ENCODE measurements at regions not wholly inside any gene's neighbourhood (a gene's known extent, or its start where the extent isn't known, plus 50 kb on each side); places are given as distances from the start of the nearest gene placed in this dataset.

DNA sequence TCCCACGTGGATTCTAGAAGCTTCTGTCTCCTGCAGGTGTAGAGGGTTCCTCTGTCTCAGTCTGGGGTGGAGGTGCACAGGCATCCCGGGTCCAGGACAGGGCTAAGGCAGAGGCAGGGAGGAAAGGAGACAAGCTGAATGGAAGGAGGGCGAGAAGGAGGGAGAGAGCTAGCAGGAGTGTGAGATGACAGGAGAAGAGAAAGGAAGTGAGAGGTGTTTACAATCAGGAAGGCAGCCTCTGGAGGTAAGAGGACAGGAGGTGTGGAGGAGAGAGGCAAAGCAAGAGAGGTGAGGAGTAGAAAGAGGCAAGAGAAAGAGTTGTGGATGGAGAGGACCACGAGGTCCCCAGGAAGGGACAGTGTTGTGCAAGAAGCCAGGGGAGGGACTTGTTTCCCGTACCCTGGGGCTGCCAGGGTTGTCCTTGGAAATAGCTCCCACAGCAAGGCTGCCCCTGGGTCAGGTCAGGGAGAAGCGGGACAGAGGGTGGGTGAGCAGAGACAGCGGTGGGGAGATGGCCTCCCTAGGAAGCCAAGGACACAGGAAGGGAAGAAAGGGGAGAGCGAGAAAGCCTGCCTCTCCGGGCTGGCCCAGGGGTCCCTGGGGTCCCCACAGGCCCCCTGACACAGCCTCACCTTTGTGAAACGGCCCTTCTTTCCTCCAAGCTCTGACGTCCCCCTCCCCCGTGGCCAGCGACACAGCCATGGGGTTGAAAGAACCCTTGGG, 136.9 kb downstream of the CYP26B1 start:
- CTCF ChIA-PET = no interaction called here
- Mint-ChIP-seq H3K27me3 (no peaks in the 10 kb centered on the region), H3K4me1 (ENCODE audit: low read depth) (no peaks in the 10 kb centered on the region), H3K9me3 (no peaks in the 10 kb centered on the region), H3K27ac (no peak overlapping the region), H3K36me3 (ENCODE audit: low read depth) (no peaks in the 10 kb centered on the region), H3K4me3 (no peak overlapping the region)
- DNase-seq (no peak), ATAC-seq (no peak)
- no peak for TF ChIP-seq CTCF (IDR thresholded peaks at IDR 0.05)
- intact Hi-C loops (cut with micrococcal nuclease) = no loop called here
- POLR2A ChIA-PET = no interaction called here

DNA sequence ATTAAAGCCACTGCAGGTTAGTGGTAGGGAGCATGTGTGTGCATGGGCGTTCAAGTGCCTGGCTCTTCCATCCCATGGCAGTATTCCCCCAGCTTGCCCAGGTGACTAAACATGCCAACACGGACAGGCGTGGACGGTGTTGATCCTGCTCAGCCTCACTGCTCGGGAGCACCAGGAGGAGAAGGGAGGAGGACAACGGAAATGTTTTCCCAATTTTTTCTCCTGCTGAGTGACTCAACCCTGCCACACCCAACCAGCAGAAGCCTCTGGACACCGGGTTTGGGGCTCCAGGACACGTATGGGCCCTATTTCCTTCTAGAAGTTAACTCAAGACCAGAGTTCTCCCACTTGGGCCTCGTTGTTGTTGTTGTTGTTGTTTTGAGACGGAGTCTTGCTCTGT, 139.1 kb downstream of the CYP26B1 start:
- intact Hi-C loops (cut with micrococcal nuclease) = no loop called here

GRCh38 chr2:72007402-72007801, 140.3 kb downstream of the CYP26B1 start:
- H3K9me3 Mint-ChIP-seq = no peaks in the 10 kb centered on the region
- ChIA-PET POLR2A (no interaction called here), CTCF (no interaction called here)
- H3K36me3 Mint-ChIP-seq (ENCODE audit: low read depth) = no peaks in the 10 kb centered on the region
- no peak for ATAC-seq
- no peak for TF ChIP-seq CTCF (IDR thresholded peaks at IDR 0.05)
- H3K27ac Mint-ChIP-seq = no peak overlapping the region
- H3K4me3 Mint-ChIP-seq = no peak overlapping the region
- peaks cover 3% of the 10 kb centered on the region for H3K27me3 Mint-ChIP-seq
- H3K4me1 Mint-ChIP-seq (ENCODE audit: low read depth) = no peaks in the 10 kb centered on the region
- intact Hi-C loops (cut with micrococcal nuclease) = no loop called here
- no peak for DNase-seq

More for the DNA sequence above, 139.1 kb downstream of the CYP26B1 start:
- no peak for TF ChIP-seq CTCF (IDR thresholded peaks at IDR 0.05)
- Mint-ChIP-seq H3K27ac (no peak overlapping the region), H3K4me1 (ENCODE audit: low read depth) (no peaks in the 10 kb centered on the region), H3K4me3 (no peak overlapping the region), H3K9me3 (no peaks in the 10 kb centered on the region), H3K36me3 (ENCODE audit: low read depth) (no peaks in the 10 kb centered on the region), H3K27me3 (no peaks in the 10 kb centered on the region)
- DNase-seq = no peak
- CTCF ChIA-PET = no interaction called here
- ATAC-seq = no peak
- POLR2A ChIA-PET = no interaction called here

- no peak overlapping the region for H3K4me3 Mint-ChIP-seq
- CTCF ChIA-PET = no interaction called here
- no peak for TF ChIP-seq CTCF (IDR thresholded peaks at IDR 0.05)
These were observed 141.4 kb downstream of the CYP26B1 start for GRCh38 chr2:72006188-72006736.

DNA sequence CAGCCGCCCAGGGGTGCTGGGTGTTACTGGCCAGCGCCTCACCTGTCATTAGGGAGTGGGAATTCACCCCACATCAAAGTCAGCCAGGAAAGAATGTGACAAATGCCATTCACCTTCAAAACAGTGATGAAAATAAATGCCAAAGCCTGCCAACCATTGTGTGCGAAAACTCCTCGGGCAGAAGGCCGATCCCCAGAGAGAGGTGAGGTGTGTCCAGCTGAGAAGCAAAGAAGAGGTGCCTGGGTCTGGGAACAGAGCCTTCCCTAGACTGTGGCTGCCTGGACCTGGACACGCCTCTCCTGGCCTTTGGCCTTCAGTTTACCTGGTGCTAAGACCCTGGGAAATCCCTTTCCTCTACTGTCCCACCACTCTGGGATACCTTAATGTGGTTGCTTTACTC, 142.7 kb downstream of the CYP26B1 start:
- POLR2A ChIA-PET = no interaction called here
- CTCF ChIA-PET = no interaction called here
- Mint-ChIP-seq H3K27ac (no peak overlapping the region), H3K4me3 (no peak overlapping the region), H3K9me3 (no peaks in the 10 kb centered on the region), H3K36me3 (ENCODE audit: low read depth) (no peaks in the 10 kb centered on the region), H3K27me3 (peaks cover 5% of the 10 kb centered on the region), H3K4me1 (ENCODE audit: low read depth) (no peaks in the 10 kb centered on the region)
- ATAC-seq (no peak), DNase-seq (no peak)
- intact Hi-C loops (cut with micrococcal nuclease) = no loop called here
- no peak for TF ChIP-seq CTCF (IDR thresholded peaks at IDR 0.05)

More at GRCh38 chr2:72006188-72006736, 141.4 kb downstream of the CYP26B1 start:
- DNase-seq = no peak
- no peaks in the 10 kb centered on the region for H3K4me1 Mint-ChIP-seq (ENCODE audit: low read depth)
- H3K36me3 Mint-ChIP-seq (ENCODE audit: low read depth) = no peaks in the 10 kb centered on the region
- no peak for ATAC-seq
- intact Hi-C loops (cut with micrococcal nuclease) = no loop called here
- POLR2A ChIA-PET = no interaction called here
- no peaks in the 10 kb centered on the region for H3K9me3 Mint-ChIP-seq
- H3K27ac Mint-ChIP-seq = no peak overlapping the region
- H3K27me3 Mint-ChIP-seq = peaks cover 3% of the 10 kb centered on the region
